Nephron (organoid): ENCODE measurements at regions not wholly inside any gene's neighbourhood (a gene's known extent, or its start where the extent isn't known, plus 50 kb on each side); places are given as distances from the start of the nearest gene placed in this dataset.

Experiments
- H3K27ac Mint-ChIP-seq, 3 experiments: 2 replicates each; pipeline ENCODE4 v1.8.0; 2020; ENCODE audit warnings: mixed read lengths in 3 of 3, mild to moderate bottlenecking in 2 of 3, moderate library complexity in 1 of 3
- H3K27me3 Mint-ChIP-seq: 2 replicates; pipeline ENCODE4 v1.8.0; 2021; ENCODE audit warnings: low read depth, mild to moderate bottlenecking, moderate library complexity, mixed read lengths
- H3K36me3 Mint-ChIP-seq: 2 replicates; pipeline ENCODE4 v1.8.0; 2020; ENCODE audit warnings: low read depth, mixed read lengths
- H3K4me1 Mint-ChIP-seq: 2 replicates; pipeline ENCODE4 v1.8.0; 2020; ENCODE audit warnings: mixed read lengths
- H3K4me3 Mint-ChIP-seq, 3 experiments: 2 replicates each; pipeline ENCODE4 v1.8.0; 2020; ENCODE audit warnings: mild to moderate bottlenecking in 3 of 3, mixed read lengths in 3 of 3, moderate library complexity in 2 of 3
- H3K9me3 Mint-ChIP-seq: 2 replicates; pipeline ENCODE4 v1.8.0; 2020; ENCODE audit warnings: mixed read lengths
- CTCF ChIP-seq, 3 experiments: fragments of 200-600 bp; sonication (generic); IDR thresholded peaks; one replicate each; pipeline ENCODE4 v1.5.0; 2021; ENCODE audit warnings: antibody characterized with exemption in 3 of 3; ENCODE audit not compliant: unreplicated experiment in 3 of 3

GRCh38 chr6:96276305-96276704, 245.3 kb upstream of the UFL1 start:
- Mint-ChIP-seq H3K27ac (no peak overlapping the region), H3K4me3 (no peak overlapping the region), H3K4me1 (no peaks in the 10 kb centered on the region), H3K9me3 (peaks cover 8% of the 10 kb centered on the region), H3K36me3 (no peaks in the 10 kb centered on the region), H3K27me3 (no peaks in the 10 kb centered on the region)
- TF ChIP-seq CTCF (IDR thresholded peaks at IDR 0.05; ENCODE audit: unreplicated experiment in 3 of 3), result no peak

- Mint-ChIP-seq H3K27ac (no peak overlapping the region), H3K4me3 (no peak overlapping the region), H3K27me3 (no peaks in the 10 kb centered on the region), H3K9me3 (peaks cover 8% of the 10 kb centered on the region), H3K36me3 (no peaks in the 10 kb centered on the region), H3K4me1 (no peaks in the 10 kb centered on the region)
- no peak for TF ChIP-seq CTCF (IDR thresholded peaks at IDR 0.05; ENCODE audit: unreplicated experiment in 3 of 3)
These were observed 244.8 kb upstream of the UFL1 start for GRCh38 chr6:96276856-96277255.

- H3K4me3 Mint-ChIP-seq, result no peak overlapping the region
- H3K27me3 Mint-ChIP-seq, result no peaks in the 10 kb centered on the region
- no peak overlapping the region for H3K27ac Mint-ChIP-seq
- no peaks in the 10 kb centered on the region for H3K4me1 Mint-ChIP-seq
- H3K9me3 Mint-ChIP-seq, result no peaks in the 10 kb centered on the region
- no peak for TF ChIP-seq CTCF (IDR thresholded peaks at IDR 0.05; ENCODE audit: unreplicated experiment in 3 of 3)
- H3K36me3 Mint-ChIP-seq, result no peaks in the 10 kb centered on the region
These were observed 242.5 kb upstream of the UFL1 start for GRCh38 chr6:96279084-96279483.

- Mint-ChIP-seq H3K27ac (no peak overlapping the region), H3K4me1 (no peaks in the 10 kb centered on the region), H3K36me3 (no peaks in the 10 kb centered on the region), H3K27me3 (peaks cover 4% of the 10 kb centered on the region), H3K9me3 (no peaks in the 10 kb centered on the region), H3K4me3 (no peak overlapping the region)
- TF ChIP-seq CTCF (IDR thresholded peaks at IDR 0.05; ENCODE audit: unreplicated experiment in 3 of 3), result no peak
These were observed 235.1 kb upstream of the UFL1 start for GRCh38 chr6:96286503-96286902.

- Mint-ChIP-seq H3K27ac (no peak overlapping the region), H3K9me3 (peaks cover 5% of the 10 kb centered on the region), H3K4me1 (no peaks in the 10 kb centered on the region), H3K36me3 (no peaks in the 10 kb centered on the region), H3K27me3 (no peaks in the 10 kb centered on the region), H3K4me3 (no peak overlapping the region)
- no peak for TF ChIP-seq CTCF (IDR thresholded peaks at IDR 0.05; ENCODE audit: unreplicated experiment in 3 of 3)
These were observed 222.1 kb upstream of the UFL1 start for GRCh38 chr6:96299525-96299924.

- Mint-ChIP-seq H3K27ac (peak overlapping the region in 1 of 3 experiments; percentile 41), H3K36me3 (no peaks in the 10 kb centered on the region), H3K4me3 (no peak overlapping the region), H3K9me3 (no peaks in the 10 kb centered on the region), H3K27me3 (no peaks in the 10 kb centered on the region), H3K4me1 (no peaks in the 10 kb centered on the region)
- no peak for TF ChIP-seq CTCF (IDR thresholded peaks at IDR 0.05; ENCODE audit: unreplicated experiment in 3 of 3)
These were observed 220.6 kb upstream of the UFL1 start for GRCh38 chr6:96301023-96301422.
